ENCODE measurements at regions not wholly inside any gene's neighbourhood (a gene's known extent, or its start where the extent isn't known, plus 50 kb on each side); places are given as distances from the start of the nearest gene placed in this dataset.

DNA sequence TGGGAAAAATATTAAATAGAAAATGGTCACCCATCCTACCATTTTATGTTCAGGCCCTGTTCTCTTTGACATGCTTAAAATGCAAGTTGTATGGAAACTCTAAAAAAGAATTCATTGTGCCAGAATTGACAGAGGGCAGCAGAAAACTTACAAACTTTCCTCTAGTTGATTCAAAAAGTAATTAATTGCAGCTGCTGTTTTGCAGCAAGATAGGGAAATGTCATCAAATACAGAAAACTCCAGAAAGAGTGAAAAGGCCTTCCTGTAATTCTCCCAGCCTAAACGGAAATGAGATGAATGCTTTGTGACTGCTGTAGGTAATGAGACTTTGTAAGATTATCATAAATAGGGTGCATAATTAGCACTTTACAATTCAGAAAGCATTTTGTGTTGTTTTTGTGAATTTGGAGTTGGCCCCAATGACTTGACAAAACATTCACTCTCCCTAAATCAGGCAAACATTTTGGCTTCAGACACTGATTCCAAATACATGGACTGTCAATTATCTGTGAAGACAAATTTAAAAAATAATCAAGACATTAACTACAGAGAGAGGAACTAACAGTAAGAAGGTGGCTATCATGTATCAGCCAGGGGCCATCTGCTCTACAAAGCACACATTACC, 861.8 kb downstream of the SQOR start (continued):
- TF ChIP-seq, protein P1, sequence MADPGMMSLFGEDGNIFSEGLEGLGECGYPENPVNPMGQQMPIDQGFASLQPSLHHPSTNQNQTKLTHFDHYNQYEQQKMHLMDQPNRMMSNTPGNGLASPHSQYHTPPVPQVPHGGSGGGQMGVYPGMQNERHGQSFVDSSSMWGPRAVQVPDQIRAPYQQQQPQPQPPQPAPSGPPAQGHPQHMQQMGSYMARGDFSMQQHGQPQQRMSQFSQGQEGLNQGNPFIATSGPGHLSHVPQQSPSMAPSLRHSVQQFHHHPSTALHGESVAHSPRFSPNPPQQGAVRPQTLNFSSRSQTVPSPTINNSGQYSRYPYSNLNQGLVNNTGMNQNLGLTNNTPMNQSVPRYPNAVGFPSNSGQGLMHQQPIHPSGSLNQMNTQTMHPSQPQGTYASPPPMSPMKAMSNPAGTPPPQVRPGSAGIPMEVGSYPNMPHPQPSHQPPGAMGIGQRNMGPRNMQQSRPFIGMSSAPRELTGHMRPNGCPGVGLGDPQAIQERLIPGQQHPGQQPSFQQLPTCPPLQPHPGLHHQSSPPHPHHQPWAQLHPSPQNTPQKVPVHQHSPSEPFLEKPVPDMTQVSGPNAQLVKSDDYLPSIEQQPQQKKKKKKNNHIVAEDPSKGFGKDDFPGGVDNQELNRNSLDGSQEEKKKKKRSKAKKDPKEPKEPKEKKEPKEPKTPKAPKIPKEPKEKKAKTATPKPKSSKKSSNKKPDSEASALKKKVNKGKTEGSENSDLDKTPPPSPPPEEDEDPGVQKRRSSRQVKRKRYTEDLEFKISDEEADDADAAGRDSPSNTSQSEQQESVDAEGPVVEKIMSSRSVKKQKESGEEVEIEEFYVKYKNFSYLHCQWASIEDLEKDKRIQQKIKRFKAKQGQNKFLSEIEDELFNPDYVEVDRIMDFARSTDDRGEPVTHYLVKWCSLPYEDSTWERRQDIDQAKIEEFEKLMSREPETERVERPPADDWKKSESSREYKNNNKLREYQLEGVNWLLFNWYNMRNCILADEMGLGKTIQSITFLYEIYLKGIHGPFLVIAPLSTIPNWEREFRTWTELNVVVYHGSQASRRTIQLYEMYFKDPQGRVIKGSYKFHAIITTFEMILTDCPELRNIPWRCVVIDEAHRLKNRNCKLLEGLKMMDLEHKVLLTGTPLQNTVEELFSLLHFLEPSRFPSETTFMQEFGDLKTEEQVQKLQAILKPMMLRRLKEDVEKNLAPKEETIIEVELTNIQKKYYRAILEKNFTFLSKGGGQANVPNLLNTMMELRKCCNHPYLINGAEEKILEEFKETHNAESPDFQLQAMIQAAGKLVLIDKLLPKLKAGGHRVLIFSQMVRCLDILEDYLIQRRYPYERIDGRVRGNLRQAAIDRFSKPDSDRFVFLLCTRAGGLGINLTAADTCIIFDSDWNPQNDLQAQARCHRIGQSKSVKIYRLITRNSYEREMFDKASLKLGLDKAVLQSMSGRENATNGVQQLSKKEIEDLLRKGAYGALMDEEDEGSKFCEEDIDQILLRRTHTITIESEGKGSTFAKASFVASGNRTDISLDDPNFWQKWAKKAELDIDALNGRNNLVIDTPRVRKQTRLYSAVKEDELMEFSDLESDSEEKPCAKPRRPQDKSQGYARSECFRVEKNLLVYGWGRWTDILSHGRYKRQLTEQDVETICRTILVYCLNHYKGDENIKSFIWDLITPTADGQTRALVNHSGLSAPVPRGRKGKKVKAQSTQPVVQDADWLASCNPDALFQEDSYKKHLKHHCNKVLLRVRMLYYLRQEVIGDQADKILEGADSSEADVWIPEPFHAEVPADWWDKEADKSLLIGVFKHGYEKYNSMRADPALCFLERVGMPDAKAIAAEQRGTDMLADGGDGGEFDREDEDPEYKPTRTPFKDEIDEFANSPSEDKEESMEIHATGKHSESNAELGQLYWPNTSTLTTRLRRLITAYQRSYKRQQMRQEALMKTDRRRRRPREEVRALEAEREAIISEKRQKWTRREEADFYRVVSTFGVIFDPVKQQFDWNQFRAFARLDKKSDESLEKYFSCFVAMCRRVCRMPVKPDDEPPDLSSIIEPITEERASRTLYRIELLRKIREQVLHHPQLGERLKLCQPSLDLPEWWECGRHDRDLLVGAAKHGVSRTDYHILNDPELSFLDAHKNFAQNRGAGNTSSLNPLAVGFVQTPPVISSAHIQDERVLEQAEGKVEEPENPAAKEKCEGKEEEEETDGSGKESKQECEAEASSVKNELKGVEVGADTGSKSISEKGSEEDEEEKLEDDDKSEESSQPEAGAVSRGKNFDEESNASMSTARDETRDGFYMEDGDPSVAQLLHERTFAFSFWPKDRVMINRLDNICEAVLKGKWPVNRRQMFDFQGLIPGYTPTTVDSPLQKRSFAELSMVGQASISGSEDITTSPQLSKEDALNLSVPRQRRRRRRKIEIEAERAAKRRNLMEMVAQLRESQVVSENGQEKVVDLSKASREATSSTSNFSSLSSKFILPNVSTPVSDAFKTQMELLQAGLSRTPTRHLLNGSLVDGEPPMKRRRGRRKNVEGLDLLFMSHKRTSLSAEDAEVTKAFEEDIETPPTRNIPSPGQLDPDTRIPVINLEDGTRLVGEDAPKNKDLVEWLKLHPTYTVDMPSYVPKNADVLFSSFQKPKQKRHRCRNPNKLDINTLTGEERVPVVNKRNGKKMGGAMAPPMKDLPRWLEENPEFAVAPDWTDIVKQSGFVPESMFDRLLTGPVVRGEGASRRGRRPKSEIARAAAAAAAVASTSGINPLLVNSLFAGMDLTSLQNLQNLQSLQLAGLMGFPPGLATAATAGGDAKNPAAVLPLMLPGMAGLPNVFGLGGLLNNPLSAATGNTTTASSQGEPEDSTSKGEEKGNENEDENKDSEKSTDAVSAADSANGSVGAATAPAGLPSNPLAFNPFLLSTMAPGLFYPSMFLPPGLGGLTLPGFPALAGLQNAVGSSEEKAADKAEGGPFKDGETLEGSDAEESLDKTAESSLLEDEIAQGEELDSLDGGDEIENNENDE (IDR thresholded peaks at IDR 0.05; ENCODE audit: insufficient replicate concordance, low read length) = no peak
- TF ChIP-seq NANOG (IDR thresholded peaks at IDR 0.05; ENCODE audit: insufficient read depth, low read depth, low read length, poor library complexity, severe bottlenecking) (no peak), CTCF (IDR thresholded peaks at IDR 0.05; ENCODE audit: control extremely low read depth in 1 of 3, insufficient read depth in 1 of 3, low read depth in 1 of 3, low read length in 3 of 3) (no peak), CEBPB (IDR thresholded peaks at IDR 0.05; ENCODE audit: low read depth, low read length) (no peak), POLR2AphosphoS5 (IDR thresholded peaks at IDR 0.05; ENCODE audit: low read depth, low read length) (no peak), PHF8 (conservative IDR thresholded peaks at IDR 0.05; ENCODE audit: low read depth, low read length) (no peak), E2F6 (IDR thresholded peaks at IDR 0.05) (no peak)

Data from H1 (cell line).